D721Med (cell line): ENCODE measurements at regions not wholly inside any gene's neighbourhood (a gene's known extent, or its start where the extent isn't known, plus 50 kb on each side); places are given as distances from the start of the nearest gene placed in this dataset.

Experiments
- DNase-seq: peaks from one replicate; pipeline ENCODE4 v3.0.0; 2011; ENCODE audit warnings: low spot score; ENCODE audit not compliant: insufficient read length
- FAIRE-seq: peaks from 2 replicates; lab custom pipeline; 2011; peaks lifted over from hg19 to GRCh38; lab: Jason Lieb, UNC
- CTCF ChIP-seq: IDR thresholded peaks from 2 replicates; pipeline ENCODE4 v1.5.1; 2012; ENCODE audit warnings: mild to moderate bottlenecking, control low read depth; ENCODE audit not compliant: insufficient read depth; ENCODE audit errors: missing control alignments

DNA sequence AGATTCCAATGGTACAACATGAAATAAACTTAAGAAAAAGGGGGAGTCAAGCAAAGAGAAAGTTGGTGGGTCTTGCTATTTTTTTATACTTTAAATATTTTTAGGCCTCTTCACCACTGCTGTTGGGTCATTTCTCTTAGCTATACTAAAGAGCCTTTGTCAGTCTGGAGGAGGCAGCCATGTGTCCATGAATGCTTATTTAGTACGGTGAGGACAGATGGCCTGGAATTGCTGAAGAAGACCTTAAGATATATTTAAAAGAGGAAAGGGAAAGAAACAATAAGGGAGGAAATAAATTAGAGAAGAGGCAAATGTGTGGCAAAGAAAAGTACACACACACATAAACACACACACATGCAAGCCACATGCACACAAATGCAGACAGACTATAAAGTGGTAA lies 560.5 kb upstream of the MEF2C start:
- no peak for TF ChIP-seq CTCF
- DNase-seq, result no peak
- no peak for FAIRE-seq

GRCh38 chr5:89441965-89442364 lies 559.0 kb upstream of the MEF2C start:
- DNase-seq, result no peak
- TF ChIP-seq CTCF, result no peak
- FAIRE-seq, result no peak

DNA sequence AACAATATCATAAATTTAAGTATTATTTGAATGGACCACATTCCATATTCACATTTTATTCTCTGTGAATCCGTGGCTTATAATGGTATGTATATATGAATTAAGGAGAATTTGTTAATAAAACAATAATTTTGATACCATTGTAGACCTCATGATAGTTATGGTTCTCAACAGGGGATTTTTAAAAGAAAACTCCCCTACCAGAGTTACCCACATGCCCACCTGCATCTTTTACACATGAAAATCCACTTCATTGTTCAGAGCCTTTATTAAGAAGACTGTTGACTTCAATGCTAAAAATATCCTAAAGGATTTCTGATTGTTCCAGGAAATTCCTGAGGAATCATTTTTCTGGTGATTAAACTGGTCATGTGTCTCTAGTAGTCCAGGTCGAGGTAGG lies 557.7 kb upstream of the MEF2C start:
- DNase-seq (no peak), FAIRE-seq (no peak)
- TF ChIP-seq CTCF, result no peak

DNA sequence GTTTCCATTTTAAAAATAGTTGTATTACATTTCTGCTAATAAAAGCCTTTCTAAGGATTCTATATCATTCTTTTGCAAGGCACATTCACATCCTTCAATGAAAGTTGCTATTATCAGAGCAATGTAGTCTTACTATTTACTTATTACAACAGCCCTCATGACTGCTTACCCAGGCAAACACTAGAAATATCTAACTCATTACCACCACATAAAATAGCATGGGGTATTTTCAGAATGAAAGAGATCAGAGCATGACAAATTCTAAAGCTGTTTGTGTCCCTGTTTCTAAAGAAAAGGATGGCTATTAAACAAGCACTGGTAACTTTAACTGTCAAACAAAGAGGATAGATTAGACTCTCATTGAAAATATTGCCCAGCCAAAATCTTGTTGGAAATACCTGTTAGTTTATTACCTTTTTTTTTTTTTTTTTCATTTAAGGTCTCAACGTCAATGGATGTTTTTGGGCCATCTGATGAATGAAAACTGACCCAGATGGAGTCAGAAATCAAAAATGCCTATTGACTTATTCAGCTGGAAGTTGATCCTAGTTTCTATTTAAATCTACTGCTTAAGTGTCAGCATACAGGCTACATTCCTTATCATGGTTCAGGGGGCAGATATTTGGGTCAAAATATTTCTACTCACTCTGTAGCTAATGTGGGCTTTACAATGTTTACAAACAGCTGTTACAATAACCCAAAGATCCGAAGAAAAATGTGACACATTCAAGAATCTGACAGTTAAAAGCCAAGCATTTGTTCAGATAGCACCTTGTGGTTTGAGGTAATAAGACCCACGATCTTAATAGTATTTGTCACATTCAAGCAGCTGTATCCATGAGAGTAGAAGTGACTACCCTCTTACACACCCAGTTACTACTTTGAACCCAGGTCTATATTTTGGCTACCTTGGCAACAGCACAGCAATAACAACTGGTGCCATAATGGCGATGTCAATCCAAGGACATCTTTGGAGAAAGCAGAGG lies 554.8 kb upstream of the MEF2C start:
- no peak for TF ChIP-seq CTCF
- no peak for DNase-seq
- no peak for FAIRE-seq

GRCh38 chr5:89436464-89436863 lies 553.5 kb upstream of the MEF2C start:
- DNase-seq (no peak), FAIRE-seq (no peak)
- no peak for TF ChIP-seq CTCF

DNA sequence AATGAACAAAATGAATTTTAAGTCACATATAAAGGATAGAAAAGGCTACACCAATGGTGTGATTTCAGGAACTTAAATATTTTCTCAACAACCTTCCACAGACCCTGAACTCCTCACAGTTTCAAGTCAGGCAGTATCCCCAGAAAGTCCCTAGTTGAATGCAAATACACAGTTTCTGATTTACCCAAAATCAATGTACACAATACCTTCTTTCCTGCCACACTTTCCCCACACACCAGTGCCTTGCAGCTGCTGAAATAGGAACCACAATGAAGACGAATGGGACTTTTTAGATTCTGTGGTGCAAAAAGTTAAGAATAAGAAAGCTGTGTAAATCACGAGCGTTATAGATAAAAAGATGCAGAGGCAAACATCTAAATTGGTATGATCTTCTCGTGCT lies 552.4 kb upstream of the MEF2C start:
- no peak for DNase-seq
- FAIRE-seq, result no peak
- TF ChIP-seq CTCF, result no peak

- FAIRE-seq (no peak), DNase-seq (no peak)
- no peak for TF ChIP-seq CTCF
Measured at GRCh38 chr5:89428624-89429023, 545.6 kb upstream of the MEF2C start.
